Fibroblast of lung (primary cell): ENCODE measurements at regions not wholly inside any gene's neighbourhood (a gene's known extent, or its start where the extent isn't known, plus 50 kb on each side); places are given as distances from the start of the nearest gene placed in this dataset.

Experiments used
- CTCF ChIP-seq, 2 donors: IDR thresholded peaks in 1 of 2; conservative IDR thresholded peaks in 1 of 2; 1 replicate in 1 of 2; 2 replicates in 1 of 2; pipeline ENCODE4 v1.5.1; 2011 to 2012; ENCODE audit warnings: low read length in 2 of 2, control low read depth in 1 of 2, inconsistent platforms in 1 of 2, low read depth in 1 of 2, mild to moderate bottlenecking in 1 of 2
- EZH2 ChIP-seq: IDR thresholded peaks from 2 replicates; pipeline ENCODE4 v1.5.1; 2012; ENCODE audit warnings: low read length, control low read depth, mild to moderate bottlenecking; ENCODE audit errors: missing control alignments

- TF ChIP-seq EZH2 (no peak), CTCF (conservative IDR thresholded peaks at IDR 0.05 in 1 of 2, IDR thresholded peaks at IDR 0.05 in 1 of 2; ENCODE audit: low read depth in 1 of 2, low read length in 2 of 2) (no peak)
These were observed 133.4 kb downstream of the DICER1 start for GRCh38 chr14:95023886-95024285.
